ENCODE measurements at regions not wholly inside any gene's neighbourhood (a gene's known extent, or its start where the extent isn't known, plus 50 kb on each side); places are given as distances from the start of the nearest gene placed in this dataset.

- TF ChIP-seq CTCF (IDR thresholded peaks at IDR 0.05) (no peak), EZH2 (IDR thresholded peaks at IDR 0.05; ENCODE audit: borderline replicate concordance, insufficient read depth, low read depth, low read length, poor library complexity, severe bottlenecking) (no peak)
Observed at GRCh38 chr4:171718665-171719064, 94.5 kb upstream of the GALNTL6 start.
